HG03039 (cell line): ENCODE measurements at regions not wholly inside any gene's neighbourhood (a gene's known extent, or its start where the extent isn't known, plus 50 kb on each side); places are given as distances from the start of the nearest gene placed in this dataset.

Experiments
- ATAC-seq: cut with Tn5 transposase; IDR thresholded peaks from one replicate; pipeline ENCODE4 v1.9.1; 2021; ENCODE audit warnings: mild to moderate bottlenecking, moderate library complexity; ENCODE audit not compliant: unreplicated experiment

- no peak for ATAC-seq
Observed at GRCh38 chr10:128820663-128821062, 646.4 kb upstream of the MGMT start.

GRCh38 chr10:128823201-128823600, 643.8 kb upstream of the MGMT start:
- ATAC-seq = no peak

- no peak for ATAC-seq
Observed at GRCh38 chr10:128825626-128826025, 641.4 kb upstream of the MGMT start.

GRCh38 chr10:128833671-128834070, 633.4 kb upstream of the MGMT start:
- no peak for ATAC-seq

- ATAC-seq = no peak
Observed at GRCh38 chr10:128835361-128835760, 631.7 kb upstream of the MGMT start.

GRCh38 chr10:128837478-128837877, 629.6 kb upstream of the MGMT start:
- no peak for ATAC-seq

- no peak for ATAC-seq
Observed at GRCh38 chr10:128839134-128839533, 627.9 kb upstream of the MGMT start.

GRCh38 chr10:128839701-128840100, 627.3 kb upstream of the MGMT start:
- no peak for ATAC-seq

- no peak for ATAC-seq
Observed at GRCh38 chr10:128843972-128844371, 623.1 kb upstream of the MGMT start.

GRCh38 chr10:128846927-128847326, 620.1 kb upstream of the MGMT start:
- ATAC-seq = no peak

- ATAC-seq = no peak
Observed at GRCh38 chr10:128848810-128849209, 618.2 kb upstream of the MGMT start.

GRCh38 chr10:128850647-128851046, 616.4 kb upstream of the MGMT start:
- no peak for ATAC-seq

- no peak for ATAC-seq
Observed at GRCh38 chr10:128851281-128851680, 615.8 kb upstream of the MGMT start.

GRCh38 chr10:128851726-128852125, 615.3 kb upstream of the MGMT start:
- ATAC-seq = no peak

GRCh38 chr10:128852449-128852848, 614.6 kb upstream of the MGMT start:
- ATAC-seq = no peak

- ATAC-seq = no peak
Observed at GRCh38 chr10:128852902-128853301, 614.1 kb upstream of the MGMT start.

- ATAC-seq = no peak
Observed at GRCh38 chr10:128853537-128853936, 613.5 kb upstream of the MGMT start.

- no peak for ATAC-seq
Observed at GRCh38 chr10:128854204-128854603, 612.8 kb upstream of the MGMT start.

- ATAC-seq = no peak
Observed at GRCh38 chr10:128854963-128855362, 612.1 kb upstream of the MGMT start.

- ATAC-seq = no peak
Observed at GRCh38 chr10:128855618-128856428, 611.2 kb upstream of the MGMT start.

GRCh38 chr10:128859738-128860386, 607.2 kb upstream of the MGMT start:
- no peak for ATAC-seq

GRCh38 chr10:128860574-128860973, 606.5 kb upstream of the MGMT start:
- ATAC-seq = no peak
